VCaP (cell line): ENCODE measurements at regions not wholly inside any gene's neighbourhood (a gene's known extent, or its start where the extent isn't known, plus 50 kb on each side); places are given as distances from the start of the nearest gene placed in this dataset.
"Not testable (repeated sequence)": the region's sequence is repeated elsewhere in the genome, so short reads cannot be mapped to it uniquely, and the experiment has no call there.

Source experiments
- H3K27ac ChIP-seq: fragments of 450-650 bp; 2 replicates; pipeline ENCODE4 v1.5.1; 2017
- TF ChIP-seq, protein P1 (sequence below): fragments of 450-650 bp; conservative IDR thresholded peaks from 2 replicates; pipeline ENCODE4 v1.5.1; 2017; ENCODE audit warnings: mild to moderate bottlenecking, moderate library complexity

- H3K27ac ChIP-seq = no peak overlapping the region
- TF ChIP-seq, protein P1, sequence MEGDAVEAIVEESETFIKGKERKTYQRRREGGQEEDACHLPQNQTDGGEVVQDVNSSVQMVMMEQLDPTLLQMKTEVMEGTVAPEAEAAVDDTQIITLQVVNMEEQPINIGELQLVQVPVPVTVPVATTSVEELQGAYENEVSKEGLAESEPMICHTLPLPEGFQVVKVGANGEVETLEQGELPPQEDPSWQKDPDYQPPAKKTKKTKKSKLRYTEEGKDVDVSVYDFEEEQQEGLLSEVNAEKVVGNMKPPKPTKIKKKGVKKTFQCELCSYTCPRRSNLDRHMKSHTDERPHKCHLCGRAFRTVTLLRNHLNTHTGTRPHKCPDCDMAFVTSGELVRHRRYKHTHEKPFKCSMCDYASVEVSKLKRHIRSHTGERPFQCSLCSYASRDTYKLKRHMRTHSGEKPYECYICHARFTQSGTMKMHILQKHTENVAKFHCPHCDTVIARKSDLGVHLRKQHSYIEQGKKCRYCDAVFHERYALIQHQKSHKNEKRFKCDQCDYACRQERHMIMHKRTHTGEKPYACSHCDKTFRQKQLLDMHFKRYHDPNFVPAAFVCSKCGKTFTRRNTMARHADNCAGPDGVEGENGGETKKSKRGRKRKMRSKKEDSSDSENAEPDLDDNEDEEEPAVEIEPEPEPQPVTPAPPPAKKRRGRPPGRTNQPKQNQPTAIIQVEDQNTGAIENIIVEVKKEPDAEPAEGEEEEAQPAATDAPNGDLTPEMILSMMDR = no peak
These were observed 771.2 kb downstream of the FSCB start for GRCh38 chr14:43735932-43736331.

DNA sequence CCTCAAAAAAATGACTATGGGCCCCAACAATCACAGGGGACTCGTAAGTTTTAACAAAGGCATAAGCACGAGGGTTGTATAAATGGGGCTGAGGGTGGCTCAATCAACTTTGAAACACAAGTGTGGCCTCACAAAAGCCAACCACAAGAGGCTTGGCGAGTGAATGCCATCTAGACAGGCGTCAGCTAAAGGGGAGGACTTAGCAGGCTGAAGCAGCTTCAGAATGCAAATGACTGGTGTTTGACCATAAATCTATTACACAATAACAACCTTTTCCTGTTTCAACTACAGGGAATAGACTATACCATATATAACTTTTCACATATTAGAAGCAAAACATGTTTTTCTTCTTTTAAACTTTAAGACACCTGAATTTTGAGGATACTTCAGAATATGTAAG is 777.9 kb downstream of the FSCB start:
- TF ChIP-seq, protein P1 = no peak

GRCh38 chr14:43706900-43707299 is 800.2 kb downstream of the FSCB start:
- H3K27ac ChIP-seq = no peak overlapping the region
- TF ChIP-seq, protein P1 = no peak

More for the DNA sequence above, 777.9 kb downstream of the FSCB start:
- no peak overlapping the region for H3K27ac ChIP-seq

DNA sequence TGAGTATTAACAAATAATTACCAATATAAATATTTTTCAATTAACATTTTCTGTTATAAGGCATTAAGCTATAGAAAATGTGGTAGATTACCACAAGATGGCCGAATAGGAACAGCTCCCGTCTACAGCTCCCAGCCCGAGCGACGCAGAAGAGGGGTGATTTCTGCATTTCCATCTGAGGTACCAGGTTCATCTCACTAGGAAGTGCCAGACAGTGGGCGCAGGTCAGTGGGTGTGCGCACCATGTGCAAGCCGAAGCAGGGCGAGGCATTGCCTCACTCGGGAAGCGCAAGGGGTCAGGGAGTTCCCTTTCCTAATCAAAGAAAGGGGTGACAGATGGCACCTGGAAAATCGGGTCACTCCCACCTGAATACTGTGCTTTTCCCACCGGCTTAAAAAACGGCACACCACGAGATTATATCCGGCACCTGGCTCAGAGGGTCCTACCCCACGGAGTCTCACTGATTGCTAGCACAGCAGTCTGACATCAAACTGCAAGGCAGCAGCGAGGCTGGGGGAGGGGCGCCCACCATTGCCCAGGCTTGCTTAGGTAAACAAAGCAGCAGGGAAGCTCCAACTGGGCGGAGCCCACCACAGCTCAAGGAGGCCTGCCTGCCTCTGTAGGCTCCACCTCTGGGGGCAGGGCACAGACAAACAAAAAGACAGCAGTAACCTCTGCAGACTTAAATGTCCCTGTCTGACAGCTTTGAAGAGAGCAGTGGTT is 808.4 kb downstream of the FSCB start:
- H3K27ac ChIP-seq = not testable (repeated sequence)

- TF ChIP-seq, protein P1 = no peak; the same call in 1 of the 2 replicates
- no peak overlapping the region for H3K27ac ChIP-seq
These were observed 810.1 kb downstream of the FSCB start for GRCh38 chr14:43697003-43697402.

DNA sequence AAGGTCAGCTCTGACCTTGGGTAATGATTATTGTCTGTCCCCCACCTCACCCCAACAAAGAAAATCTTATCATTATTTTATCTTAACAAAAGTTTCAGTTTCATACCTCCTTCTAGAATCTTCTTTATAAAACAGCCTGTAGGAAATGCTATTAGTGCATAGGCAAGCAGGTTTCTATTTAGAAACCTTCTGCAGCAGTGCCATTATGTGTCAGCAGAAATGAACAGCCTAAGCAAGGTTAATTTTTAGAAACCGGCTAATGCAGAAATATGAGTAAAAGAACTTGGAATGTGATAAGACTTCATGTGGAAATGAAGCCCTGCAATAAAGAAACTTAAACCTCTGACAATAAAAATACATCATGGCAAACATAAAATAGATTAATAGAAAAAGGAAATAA is 814.4 kb downstream of the FSCB start:
- TF ChIP-seq, protein P1 = no peak
- H3K27ac ChIP-seq = no peak overlapping the region

DNA sequence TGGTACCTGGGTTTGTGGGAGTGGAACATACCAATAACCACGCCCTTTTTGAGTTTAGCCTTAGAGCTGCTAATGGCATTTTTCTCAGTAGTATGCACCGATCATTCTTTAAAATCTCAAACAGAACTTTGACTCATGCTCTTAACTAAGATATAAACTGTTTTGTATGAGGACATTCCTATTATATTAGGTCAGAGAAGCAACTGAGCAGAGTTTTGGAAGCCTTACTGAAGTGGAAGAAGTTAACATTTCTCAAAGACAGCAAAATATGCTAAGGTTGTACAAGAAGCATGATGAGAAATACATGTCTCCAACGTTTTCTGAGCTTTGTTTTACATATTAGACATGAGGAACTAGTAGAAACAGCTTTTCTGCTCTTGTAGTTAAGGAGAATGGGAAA is 819.2 kb downstream of the FSCB start:
- TF ChIP-seq, protein P1 = no peak
- no peak overlapping the region for H3K27ac ChIP-seq

DNA sequence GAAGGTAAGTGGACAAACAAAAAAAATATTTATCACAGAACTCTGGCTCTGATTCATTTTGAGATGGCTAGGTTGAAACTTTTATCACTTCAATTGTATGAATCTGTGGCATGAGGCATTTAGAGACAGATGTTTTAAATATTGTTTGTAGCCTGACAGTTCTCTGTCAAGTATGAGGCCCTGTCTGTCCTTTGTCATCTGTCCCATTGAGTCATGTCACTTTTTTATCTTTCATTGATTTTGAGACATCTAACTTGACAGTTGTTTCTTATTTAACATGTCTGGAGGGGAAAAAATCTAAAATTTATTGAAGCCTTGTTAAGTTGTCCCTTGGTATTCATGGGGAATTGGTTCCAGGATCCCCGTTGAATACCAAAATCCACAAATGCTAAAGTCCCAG is 829.5 kb downstream of the FSCB start:
- no peak overlapping the region for H3K27ac ChIP-seq
- TF ChIP-seq, protein P1 = no peak
